ENCODE measurements at regions not wholly inside any gene's neighbourhood (a gene's known extent, or its start where the extent isn't known, plus 50 kb on each side); places are given as distances from the start of the nearest gene placed in this dataset.

- TF ChIP-seq CTCF (conservative IDR thresholded peaks at IDR 0.05; ENCODE audit: low read length) = no peak
- TF ChIP-seq EZH2phosphoT487 (IDR thresholded peaks at IDR 0.05; ENCODE audit: borderline replicate concordance) = no peak
Observed at GRCh38 chr7:45461026-45461425, 113.1 kb upstream of the ADCY1 start.
